Keratinocyte (primary cell): ENCODE measurements at regions not wholly inside any gene's neighbourhood (a gene's known extent, or its start where the extent isn't known, plus 50 kb on each side); places are given as distances from the start of the nearest gene placed in this dataset.

Experiments
- DNase-seq: peaks from one replicate; pipeline ENCODE4 v3.0.0-alpha.2; 2011; ENCODE audit warnings: low read depth, missing footprints, low spot score
- FAIRE-seq: peaks from 2 replicates; lab custom pipeline; 2011; peaks lifted over from hg19 to GRCh38; lab: Jason Lieb, UNC
- H2AFZ ChIP-seq: 2 replicates; pipeline ENCODE4 v1.6.0; 2012; ENCODE audit warnings: low read length, control low read depth, inconsistent platforms; ENCODE audit not compliant: control insufficient read depth
- H3K27ac ChIP-seq: 2 replicates; pipeline ENCODE4 v1.5.1; 2011; ENCODE audit warnings: low read length; ENCODE audit not compliant: control insufficient read depth, insufficient read depth
- H3K27me3 ChIP-seq: 3 replicates; pipeline ENCODE4 v1.6.0; 2011; ENCODE audit warnings: low read length; ENCODE audit not compliant: control insufficient read depth, insufficient read depth; ENCODE audit errors: extremely low read depth
- H3K36me3 ChIP-seq, 2 experiments: 2 replicates in 1 of 2; 3 replicates in 1 of 2; pipeline ENCODE4 v1.5.1; 2011; ENCODE audit warnings: low read length in 2 of 2, mild to moderate bottlenecking in 1 of 2; ENCODE audit not compliant: control insufficient read depth in 2 of 2, insufficient read depth in 2 of 2; ENCODE audit errors: extremely low read depth in 1 of 2
- H3K4me1 ChIP-seq: 3 replicates; pipeline ENCODE4 v1.5.1; 2011; ENCODE audit warnings: low read length; ENCODE audit not compliant: control insufficient read depth, insufficient read depth; ENCODE audit errors: extremely low read depth
- H3K4me2 ChIP-seq: 3 replicates; pipeline ENCODE4 v1.6.0; 2011; ENCODE audit warnings: low read depth, low read length; ENCODE audit not compliant: control insufficient read depth, insufficient read depth; ENCODE audit errors: extremely low read depth
- H3K4me3 ChIP-seq, 3 experiments: fragments of 200-600 bp in 1 of 3; sonication (generic) in 1 of 3; 2 replicates in 2 of 3; 3 replicates in 1 of 3; pipeline ENCODE4 v1.5.1; 2011 to 2016; ENCODE audit warnings: low read length in 3 of 3, mild to moderate bottlenecking in 3 of 3, control low read depth in 2 of 3, inconsistent platforms in 1 of 3, low read depth in 1 of 3, mixed read lengths in 1 of 3, mixed run types in 1 of 3, moderate library complexity in 1 of 3; ENCODE audit not compliant: control insufficient read depth in 2 of 3, insufficient read depth in 2 of 3; ENCODE audit errors: extremely low read depth in 1 of 3
- H3K79me2 ChIP-seq: 2 replicates; pipeline ENCODE4 v1.6.0; 2012; ENCODE audit warnings: low read length; ENCODE audit not compliant: control insufficient read depth, insufficient read depth
- H3K9ac ChIP-seq: 3 replicates; pipeline ENCODE4 v1.6.0; 2011; ENCODE audit warnings: low read length; ENCODE audit not compliant: control insufficient read depth, insufficient read depth; ENCODE audit errors: extremely low read depth
- H3K9me1 ChIP-seq: 3 replicates; pipeline ENCODE4 v1.6.0; 2011; ENCODE audit warnings: low read length; ENCODE audit not compliant: control insufficient read depth, insufficient read depth; ENCODE audit errors: extremely low read depth
- H3K9me3 ChIP-seq: 2 replicates; pipeline ENCODE4 v1.5.1; 2012; ENCODE audit warnings: low read depth, low read length; ENCODE audit not compliant: control insufficient read depth
- H4K20me1 ChIP-seq: 3 replicates; pipeline ENCODE4 v1.6.0; 2011; ENCODE audit warnings: low read length; ENCODE audit not compliant: control insufficient read depth, insufficient read depth; ENCODE audit errors: extremely low read depth
- CTCF ChIP-seq, 3 experiments: IDR thresholded peaks in 1 of 3; conservative IDR thresholded peaks in 1 of 3; optimal IDR thresholded peaks in 1 of 3; 2 replicates in 2 of 3; 3 replicates in 1 of 3; pipeline versions ENCODE3 to v1.5.1; 2011; ENCODE audit warnings: low read length in 3 of 3, mild to moderate bottlenecking in 3 of 3, moderate library complexity in 2 of 3, control low read depth in 1 of 3, inconsistent platforms in 1 of 3; ENCODE audit not compliant: insufficient read depth in 2 of 3; ENCODE audit errors: extremely low read depth in 1 of 3
- EZH2 ChIP-seq: IDR thresholded peaks from one replicate; pipeline ENCODE4 v1.6.1; 2012; ENCODE audit warnings: inconsistent platforms, mild to moderate bottlenecking, low read length, moderate library complexity
- dilution Hi-C: fragments of 300-500 bp; cut with MboI; formaldehyde crosslinking; loops from one replicate; pipeline ENCODE4 v1.7.0; 2020; ENCODE audit warnings: low sequenced_read_pairs; ENCODE audit not compliant: extremely low pct_ligation_motif_present

GRCh38 chr13:33520468-33520839 lies 234.9 kb upstream of the STARD13 start:
- dilution Hi-C loops = no loop called here
- no peak overlapping the region for H3K4me2 ChIP-seq
- no peaks in the 10 kb centered on the region for H3K27me3 ChIP-seq
- no peaks in the 10 kb centered on the region for H3K9me3 ChIP-seq
- no peak overlapping the region for H3K9ac ChIP-seq
- no peaks in the 10 kb centered on the region for H3K79me2 ChIP-seq
- H3K9me1 ChIP-seq = no peaks in the 10 kb centered on the region
- no peaks in the 10 kb centered on the region for H3K4me1 ChIP-seq
- no peak overlapping the region for H3K4me3 ChIP-seq
- no peaks in the 10 kb centered on the region for H3K36me3 ChIP-seq
- TF ChIP-seq CTCF (optimal IDR thresholded peaks at IDR 0.05 in 1 of 3, IDR thresholded peaks at IDR 0.05 in 1 of 3, conservative IDR thresholded peaks at IDR 0.05 in 1 of 3; ENCODE audit: extremely low read depth in 1 of 3, insufficient read depth in 2 of 3, low read length in 3 of 3) = no peak
- TF ChIP-seq EZH2 = no peak
- DNase-seq (no peak), FAIRE-seq (no peak)
- no peak overlapping the region for H2AFZ ChIP-seq
- H3K27ac ChIP-seq = no peak overlapping the region
- H4K20me1 ChIP-seq = no peaks in the 10 kb centered on the region

- no peak for TF ChIP-seq CTCF (optimal IDR thresholded peaks at IDR 0.05 in 1 of 3, IDR thresholded peaks at IDR 0.05 in 1 of 3, conservative IDR thresholded peaks at IDR 0.05 in 1 of 3; ENCODE audit: extremely low read depth in 1 of 3, insufficient read depth in 2 of 3, low read length in 3 of 3)
- TF ChIP-seq EZH2 = no peak
- Histone ChIP-seq H3K79me2 (no peaks in the 10 kb centered on the region), H3K9me3 (no peaks in the 10 kb centered on the region), H3K36me3 (no peaks in the 10 kb centered on the region), H2AFZ (no peak overlapping the region), H3K9ac (no peak overlapping the region), H3K9me1 (no peaks in the 10 kb centered on the region), H3K4me1 (no peaks in the 10 kb centered on the region), H3K4me2 (no peak overlapping the region), H3K27ac (no peak overlapping the region), H4K20me1 (no peaks in the 10 kb centered on the region), H3K27me3 (no peaks in the 10 kb centered on the region), H3K4me3 (no peak overlapping the region)
- no peak for DNase-seq
- dilution Hi-C loops = no loop called here
- no peak for FAIRE-seq
These were observed 238.5 kb upstream of the STARD13 start for GRCh38 chr13:33524086-33524485.
